Peyer's patch (tissue), 4 donors: ENCODE measurements at regions not wholly inside any gene's neighbourhood (a gene's known extent, or its start where the extent isn't known, plus 50 kb on each side); places are given as distances from the start of the nearest gene placed in this dataset.

ENCODE experiments used
- DNase-seq, 3 donors: peaks; one replicate each; pipeline ENCODE4 v3.0.0-alpha.2; 2017 to 2019
- H3K27ac ChIP-seq, 4 donors: fragments of 200-600 bp; sonication (generic); one replicate each; pipeline ENCODE4 v1.5.1; 2016 to 2019
- H3K27me3 ChIP-seq, 2 donors: fragments of 200-600 bp; sonication (generic); one replicate each; pipeline ENCODE4 v1.5.1; 2019
- H3K36me3 ChIP-seq, 3 donors: fragments of 200-600 bp; sonication (generic); one replicate each; pipeline ENCODE4 v1.5.1; 2016 to 2019
- H3K4me1 ChIP-seq, 4 donors: fragments of 200-600 bp; sonication (generic); one replicate each; pipeline ENCODE4 v1.5.1; 2016 to 2019
- H3K4me3 ChIP-seq, 4 donors: fragments of 200-600 bp; sonication (generic); 1 replicate in 3 of 4; 2 replicates in 1 of 4; pipeline ENCODE4 v1.5.1; 2016 to 2019; ENCODE audit warnings: mild to moderate bottlenecking in 1 of 4
- H3K9me3 ChIP-seq, 4 donors: fragments of 200-600 bp; sonication (generic); one replicate each; pipeline ENCODE4 v1.5.1; 2016 to 2019; ENCODE audit warnings: mild to moderate bottlenecking in 1 of 4
- POLR2A ChIP-seq, 2 donors: fragments of 450-650 bp; IDR thresholded peaks; one replicate each; pipeline ENCODE4 v1.5.1; 2017; ENCODE audit warnings: antibody characterized with exemption in 2 of 2, mild to moderate bottlenecking in 2 of 2, moderate library complexity in 2 of 2
- TF ChIP-seq, protein P1 (sequence below), 6 experiments: fragments of 450-650 bp in 4 of 6; fragments of 200-600 bp in 2 of 6; sonication (generic) in 1 of 6; IDR thresholded peaks; one replicate each; pipeline ENCODE4 v1.5.1; 2017 to 2019; ENCODE audit warnings: antibody characterized with exemption in 6 of 6, mild to moderate bottlenecking in 3 of 6, moderate library complexity in 1 of 6

GRCh38 chr10:47058032-47058702, 146.9 kb downstream of the PTPN20 start:
- TF ChIP-seq POLR2A (IDR thresholded peaks at IDR 0.05), result no peak
- TF ChIP-seq, protein P1, sequence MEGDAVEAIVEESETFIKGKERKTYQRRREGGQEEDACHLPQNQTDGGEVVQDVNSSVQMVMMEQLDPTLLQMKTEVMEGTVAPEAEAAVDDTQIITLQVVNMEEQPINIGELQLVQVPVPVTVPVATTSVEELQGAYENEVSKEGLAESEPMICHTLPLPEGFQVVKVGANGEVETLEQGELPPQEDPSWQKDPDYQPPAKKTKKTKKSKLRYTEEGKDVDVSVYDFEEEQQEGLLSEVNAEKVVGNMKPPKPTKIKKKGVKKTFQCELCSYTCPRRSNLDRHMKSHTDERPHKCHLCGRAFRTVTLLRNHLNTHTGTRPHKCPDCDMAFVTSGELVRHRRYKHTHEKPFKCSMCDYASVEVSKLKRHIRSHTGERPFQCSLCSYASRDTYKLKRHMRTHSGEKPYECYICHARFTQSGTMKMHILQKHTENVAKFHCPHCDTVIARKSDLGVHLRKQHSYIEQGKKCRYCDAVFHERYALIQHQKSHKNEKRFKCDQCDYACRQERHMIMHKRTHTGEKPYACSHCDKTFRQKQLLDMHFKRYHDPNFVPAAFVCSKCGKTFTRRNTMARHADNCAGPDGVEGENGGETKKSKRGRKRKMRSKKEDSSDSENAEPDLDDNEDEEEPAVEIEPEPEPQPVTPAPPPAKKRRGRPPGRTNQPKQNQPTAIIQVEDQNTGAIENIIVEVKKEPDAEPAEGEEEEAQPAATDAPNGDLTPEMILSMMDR (IDR thresholded peaks at IDR 0.05), result no peak
- H3K9me3 ChIP-seq, result no peaks in the 10 kb centered on the region
- H3K27ac ChIP-seq, result no peak overlapping the region
- H3K36me3 ChIP-seq, result no peaks in the 10 kb centered on the region
- no peak overlapping the region for H3K4me3 ChIP-seq
- no peaks in the 10 kb centered on the region for H3K4me1 ChIP-seq
- H3K27me3 ChIP-seq, result no peaks in the 10 kb centered on the region
- no peak for DNase-seq

DNA sequence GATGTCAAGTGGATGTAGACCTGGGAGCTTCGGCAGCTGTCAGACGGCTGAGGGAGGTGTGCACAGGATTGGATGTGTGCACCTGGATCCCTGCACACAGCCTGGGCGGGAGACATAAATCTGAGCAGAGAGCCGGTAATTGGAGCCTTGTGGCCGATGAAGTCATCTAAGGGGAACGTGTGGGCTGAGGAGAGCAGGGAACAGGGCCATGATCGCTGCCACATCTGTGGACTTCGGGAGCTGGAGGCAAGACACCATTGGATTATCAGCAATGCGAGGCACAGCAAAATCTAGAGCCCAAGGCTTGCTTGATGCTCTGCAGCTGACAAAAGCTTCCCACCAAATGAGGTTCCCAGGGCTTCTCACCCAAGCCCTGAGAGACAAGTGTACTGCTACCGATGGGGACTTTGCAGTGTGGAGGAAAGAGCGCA, 147.7 kb downstream of the PTPN20 start:
- no peaks in the 10 kb centered on the region for H3K36me3 ChIP-seq
- no peaks in the 10 kb centered on the region for H3K9me3 ChIP-seq
- H3K4me1 ChIP-seq, result no peaks in the 10 kb centered on the region
- TF ChIP-seq, protein P1 (IDR thresholded peaks at IDR 0.05), result no peak
- TF ChIP-seq POLR2A (IDR thresholded peaks at IDR 0.05), result no peak
- H3K4me3 ChIP-seq, result no peak overlapping the region
- no peaks in the 10 kb centered on the region for H3K27me3 ChIP-seq
- DNase-seq, result no peak
- H3K27ac ChIP-seq, result no peak overlapping the region

- Histone ChIP-seq H3K36me3 (no peaks in the 10 kb centered on the region), H3K4me1 (no peaks in the 10 kb centered on the region), H3K27me3 (no peaks in the 10 kb centered on the region), H3K9me3 (no peaks in the 10 kb centered on the region), H3K27ac (no peak overlapping the region), H3K4me3 (no peak overlapping the region)
- TF ChIP-seq POLR2A (IDR thresholded peaks at IDR 0.05), result no peak
- no peak for DNase-seq
Observed at GRCh38 chr10:47059606-47060311, 148.5 kb downstream of the PTPN20 start.

DNA sequence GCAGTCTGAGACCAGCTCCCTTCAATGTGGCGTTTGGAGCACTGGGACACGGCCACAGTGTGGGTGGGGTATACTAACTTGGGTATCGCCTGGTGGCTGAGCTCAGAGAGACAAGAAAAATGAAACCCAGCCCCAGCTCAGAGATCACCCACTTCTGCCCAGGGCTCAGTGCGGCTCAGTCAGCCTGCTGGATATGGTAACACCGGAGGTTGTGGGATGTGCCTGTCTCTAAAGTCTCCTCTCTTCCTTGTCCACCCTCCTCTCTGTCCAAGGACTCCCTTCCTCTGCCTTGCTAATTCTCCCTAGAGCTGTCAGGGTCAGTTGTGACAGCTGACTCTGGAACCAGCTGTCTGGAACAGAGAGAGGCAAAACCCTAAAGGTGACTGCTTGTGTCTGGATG, 149.1 kb downstream of the PTPN20 start:
- Histone ChIP-seq H3K4me1 (no peaks in the 10 kb centered on the region), H3K4me3 (no peak overlapping the region), H3K9me3 (no peaks in the 10 kb centered on the region), H3K27me3 (no peaks in the 10 kb centered on the region), H3K36me3 (no peaks in the 10 kb centered on the region), H3K27ac (no peak overlapping the region)
- TF ChIP-seq, protein P1 (IDR thresholded peaks at IDR 0.05), result no peak
- TF ChIP-seq POLR2A (IDR thresholded peaks at IDR 0.05), result no peak
- no peak for DNase-seq

- no peaks in the 10 kb centered on the region for H3K36me3 ChIP-seq
- TF ChIP-seq POLR2A (IDR thresholded peaks at IDR 0.05), result no peak
- TF ChIP-seq, protein P1 (IDR thresholded peaks at IDR 0.05), result no peak
- H3K4me3 ChIP-seq, result no peak overlapping the region
- no peaks in the 10 kb centered on the region for H3K27me3 ChIP-seq
- no peak for DNase-seq
- H3K4me1 ChIP-seq, result no peaks in the 10 kb centered on the region
- no peak overlapping the region for H3K27ac ChIP-seq
- no peaks in the 10 kb centered on the region for H3K9me3 ChIP-seq
Observed at GRCh38 chr10:47060993-47061500, 149.8 kb downstream of the PTPN20 start.

DNA sequence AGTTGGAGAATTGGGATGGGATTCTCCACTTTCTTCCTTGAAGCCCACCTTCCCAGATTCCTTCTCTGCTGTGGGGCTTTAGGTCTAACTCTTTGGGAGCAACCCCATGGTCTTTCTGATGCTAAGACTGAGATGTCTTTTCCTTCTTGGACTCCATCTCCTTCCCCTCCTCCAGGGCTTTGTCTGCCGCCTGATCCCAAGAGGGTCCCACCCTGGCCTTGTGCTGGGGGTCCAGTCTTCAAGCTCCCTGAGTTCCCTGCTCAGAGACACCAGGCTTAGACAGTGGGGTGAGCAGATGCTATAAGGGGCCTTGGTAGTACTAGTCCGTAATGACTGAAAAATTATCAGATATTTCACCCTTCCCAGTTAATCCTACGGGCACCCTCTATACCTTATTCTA, 150.5 kb downstream of the PTPN20 start:
- no peaks in the 10 kb centered on the region for H3K9me3 ChIP-seq
- TF ChIP-seq, protein P1 (IDR thresholded peaks at IDR 0.05), result no peak
- no peak for TF ChIP-seq POLR2A (IDR thresholded peaks at IDR 0.05)
- no peak for DNase-seq
- H3K4me1 ChIP-seq, result no peaks in the 10 kb centered on the region
- H3K27me3 ChIP-seq, result no peaks in the 10 kb centered on the region
- H3K4me3 ChIP-seq, result no peak overlapping the region
- no peak overlapping the region for H3K27ac ChIP-seq
- H3K36me3 ChIP-seq, result no peaks in the 10 kb centered on the region
